OCI-LY7 (cell line): ENCODE measurements at regions not wholly inside any gene's neighbourhood (a gene's known extent, or its start where the extent isn't known, plus 50 kb on each side); places are given as distances from the start of the nearest gene placed in this dataset.

Source experiments
- EZH2phosphoT487 ChIP-seq: fragments of 200-600 bp; sonication (generic); IDR thresholded peaks from 2 replicates; pipeline ENCODE4 v1.6.1; 2018; ENCODE audit warnings: low read depth, borderline replicate concordance, mild to moderate bottlenecking, mixed run types, antibody characterized with exemption, low read length, moderate library complexity, mixed read lengths
- TF ChIP-seq, protein P1 (sequence below): fragments of 200-600 bp; sonication (generic); conservative IDR thresholded peaks from 2 replicates; pipeline ENCODE4 v1.5.1; 2014; ENCODE audit warnings: mild to moderate bottlenecking, antibody characterized with exemption, low read length, moderate library complexity, mixed read lengths

DNA sequence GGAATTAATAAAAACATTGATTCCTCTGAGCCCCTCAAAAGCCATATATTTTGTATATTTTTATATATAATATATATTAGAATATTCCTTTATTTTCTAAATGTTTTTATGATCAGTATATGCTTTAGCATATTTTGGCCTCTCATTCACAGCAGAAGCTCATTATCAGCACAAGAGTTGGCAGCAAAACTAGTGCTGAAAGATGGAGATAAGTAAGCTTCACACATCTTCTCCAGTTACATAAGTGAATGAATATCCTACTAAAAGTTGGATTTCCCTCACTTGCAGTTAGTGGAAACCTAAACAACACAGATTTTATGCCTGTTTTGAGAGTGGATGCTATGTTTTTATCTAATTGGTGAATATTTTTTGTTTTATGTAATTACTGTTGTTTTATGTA lies 1303.8 kb upstream of the ADGRB3 start:
- TF ChIP-seq, protein P1, sequence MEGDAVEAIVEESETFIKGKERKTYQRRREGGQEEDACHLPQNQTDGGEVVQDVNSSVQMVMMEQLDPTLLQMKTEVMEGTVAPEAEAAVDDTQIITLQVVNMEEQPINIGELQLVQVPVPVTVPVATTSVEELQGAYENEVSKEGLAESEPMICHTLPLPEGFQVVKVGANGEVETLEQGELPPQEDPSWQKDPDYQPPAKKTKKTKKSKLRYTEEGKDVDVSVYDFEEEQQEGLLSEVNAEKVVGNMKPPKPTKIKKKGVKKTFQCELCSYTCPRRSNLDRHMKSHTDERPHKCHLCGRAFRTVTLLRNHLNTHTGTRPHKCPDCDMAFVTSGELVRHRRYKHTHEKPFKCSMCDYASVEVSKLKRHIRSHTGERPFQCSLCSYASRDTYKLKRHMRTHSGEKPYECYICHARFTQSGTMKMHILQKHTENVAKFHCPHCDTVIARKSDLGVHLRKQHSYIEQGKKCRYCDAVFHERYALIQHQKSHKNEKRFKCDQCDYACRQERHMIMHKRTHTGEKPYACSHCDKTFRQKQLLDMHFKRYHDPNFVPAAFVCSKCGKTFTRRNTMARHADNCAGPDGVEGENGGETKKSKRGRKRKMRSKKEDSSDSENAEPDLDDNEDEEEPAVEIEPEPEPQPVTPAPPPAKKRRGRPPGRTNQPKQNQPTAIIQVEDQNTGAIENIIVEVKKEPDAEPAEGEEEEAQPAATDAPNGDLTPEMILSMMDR, result no peak
- TF ChIP-seq EZH2phosphoT487, result no peak
